IPS-15b (cell line): ENCODE measurements at regions not wholly inside any gene's neighbourhood (a gene's known extent, or its start where the extent isn't known, plus 50 kb on each side); places are given as distances from the start of the nearest gene placed in this dataset.

Experiments used
- H3K27me3 ChIP-seq: one replicate; pipeline ENCODE4 v1.6.1; 2013; ENCODE audit warnings: low read length; ENCODE audit not compliant: control insufficient read depth, insufficient read depth
- H3K36me3 ChIP-seq: one replicate; pipeline ENCODE4 v1.6.1; 2013; ENCODE audit warnings: low read length; ENCODE audit not compliant: control insufficient read depth, insufficient read depth
- H3K4me1 ChIP-seq: one replicate; pipeline ENCODE4 v1.6.1; 2013; ENCODE audit warnings: mild to moderate bottlenecking, low read length; ENCODE audit not compliant: control insufficient read depth, insufficient read depth
- H3K4me3 ChIP-seq: one replicate; pipeline ENCODE4 v1.5.1; 2013; ENCODE audit warnings: low read depth, low read length
- H3K9ac ChIP-seq: one replicate; pipeline ENCODE4 v1.6.1; 2013; ENCODE audit warnings: low read depth, mild to moderate bottlenecking, low read length
- H3K9me3 ChIP-seq: one replicate; pipeline ENCODE4 v1.6.1; 2013; ENCODE audit warnings: mild to moderate bottlenecking, low read length; ENCODE audit not compliant: control insufficient read depth, insufficient read depth

- Histone ChIP-seq H3K27me3 (no peaks in the 10 kb centered on the region), H3K9me3 (no peaks in the 10 kb centered on the region), H3K4me3 (no peak overlapping the region), H3K4me1 (peaks cover 12% of the 10 kb centered on the region), H3K9ac (no peak overlapping the region), H3K36me3 (no peaks in the 10 kb centered on the region)
Observed at GRCh38 chr22:49535126-49535525, 292.5 kb downstream of the BRD1 start.

GRCh38 chr22:49534386-49534785 lies 293.3 kb downstream of the BRD1 start:
- Histone ChIP-seq H3K27me3 (no peaks in the 10 kb centered on the region), H3K9ac (no peak overlapping the region), H3K9me3 (no peaks in the 10 kb centered on the region), H3K4me3 (no peak overlapping the region), H3K4me1 (peaks cover 12% of the 10 kb centered on the region), H3K36me3 (no peaks in the 10 kb centered on the region)

- no peak overlapping the region for H3K9ac ChIP-seq
- no peaks in the 10 kb centered on the region for H3K27me3 ChIP-seq
- peaks cover 12% of the 10 kb centered on the region for H3K4me1 ChIP-seq
- no peaks in the 10 kb centered on the region for H3K9me3 ChIP-seq
- H3K36me3 ChIP-seq: no peaks in the 10 kb centered on the region
- H3K4me3 ChIP-seq: no peak overlapping the region
Observed at GRCh38 chr22:49533886-49534285, 293.8 kb downstream of the BRD1 start.

- no peaks in the 10 kb centered on the region for H3K27me3 ChIP-seq
- H3K4me3 ChIP-seq: no peak overlapping the region
- H3K36me3 ChIP-seq: no peaks in the 10 kb centered on the region
- H3K9me3 ChIP-seq: no peaks in the 10 kb centered on the region
- H3K4me1 ChIP-seq: peaks cover 12% of the 10 kb centered on the region
- no peak overlapping the region for H3K9ac ChIP-seq
Observed at GRCh38 chr22:49532869-49533802, 294.5 kb downstream of the BRD1 start.

GRCh38 chr22:49531368-49531791 lies 296.3 kb downstream of the BRD1 start:
- no peaks in the 10 kb centered on the region for H3K9me3 ChIP-seq
- no peaks in the 10 kb centered on the region for H3K36me3 ChIP-seq
- no peaks in the 10 kb centered on the region for H3K27me3 ChIP-seq
- H3K4me3 ChIP-seq: no peak overlapping the region
- H3K9ac ChIP-seq: no peak overlapping the region
- H3K4me1 ChIP-seq: peaks cover 6% of the 10 kb centered on the region

- no peaks in the 10 kb centered on the region for H3K36me3 ChIP-seq
- no peak overlapping the region for H3K4me3 ChIP-seq
- no peak overlapping the region for H3K9ac ChIP-seq
- H3K9me3 ChIP-seq: no peaks in the 10 kb centered on the region
- H3K4me1 ChIP-seq: peaks cover under 1% of the 10 kb centered on the region
- H3K27me3 ChIP-seq: no peaks in the 10 kb centered on the region
Observed at GRCh38 chr22:49530671-49531367, 296.9 kb downstream of the BRD1 start.

GRCh38 chr22:49528420-49528720 lies 299.3 kb downstream of the BRD1 start:
- H3K9me3 ChIP-seq: no peaks in the 10 kb centered on the region
- no peaks in the 10 kb centered on the region for H3K4me1 ChIP-seq
- H3K36me3 ChIP-seq: no peaks in the 10 kb centered on the region
- no peak overlapping the region for H3K4me3 ChIP-seq
- no peaks in the 10 kb centered on the region for H3K27me3 ChIP-seq
- H3K9ac ChIP-seq: no peak overlapping the region

DNA sequence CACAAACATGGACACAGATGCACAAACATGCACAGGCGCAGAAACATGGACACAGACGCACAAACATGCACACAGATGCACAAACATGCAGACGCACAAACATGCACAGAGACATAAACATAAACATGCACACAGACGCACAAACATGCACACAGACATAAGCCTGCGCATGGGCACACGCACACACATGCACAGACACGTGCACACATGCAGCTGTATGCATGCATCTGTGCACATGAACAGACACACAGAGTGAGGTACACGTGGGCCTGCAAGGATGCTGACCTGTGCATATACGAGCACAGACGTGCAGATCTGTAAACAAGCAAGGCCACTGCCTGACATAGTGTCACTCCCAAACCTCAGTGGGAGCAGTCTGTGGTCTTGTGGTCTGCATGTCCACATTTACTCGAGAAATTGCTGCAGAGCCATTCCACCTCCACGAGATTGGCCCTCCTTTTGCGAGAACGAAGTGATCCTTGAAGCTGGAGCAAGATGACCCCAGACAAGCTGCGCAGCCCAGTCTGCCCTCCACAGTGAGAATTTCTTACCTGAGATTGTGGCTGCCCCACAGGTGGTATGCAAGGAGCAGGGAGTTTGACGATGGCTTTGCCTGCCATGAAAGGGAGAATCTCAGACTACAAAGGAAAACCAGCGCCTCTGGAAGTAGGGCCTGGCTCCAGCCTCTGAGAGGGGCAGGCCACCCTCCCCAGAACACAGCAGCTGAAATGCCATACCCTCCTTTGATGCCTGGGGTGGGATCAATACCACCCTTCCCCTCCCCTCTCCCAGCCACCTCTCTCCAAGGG lies 299.9 kb downstream of the BRD1 start:
- no peaks in the 10 kb centered on the region for H3K4me1 ChIP-seq
- no peak overlapping the region for H3K4me3 ChIP-seq
- H3K36me3 ChIP-seq: no peaks in the 10 kb centered on the region
- H3K27me3 ChIP-seq: no peaks in the 10 kb centered on the region
- H3K9me3 ChIP-seq: no peaks in the 10 kb centered on the region
- no peak overlapping the region for H3K9ac ChIP-seq

- Histone ChIP-seq H3K27me3 (no peaks in the 10 kb centered on the region), H3K4me1 (no peaks in the 10 kb centered on the region), H3K4me3 (no peak overlapping the region), H3K36me3 (no peaks in the 10 kb centered on the region), H3K9ac (no peak overlapping the region), H3K9me3 (no peaks in the 10 kb centered on the region)
Observed at GRCh38 chr22:49525801-49526535, 301.7 kb downstream of the BRD1 start.

GRCh38 chr22:49525360-49525759 lies 302.3 kb downstream of the BRD1 start:
- H3K9ac ChIP-seq: no peak overlapping the region
- no peaks in the 10 kb centered on the region for H3K27me3 ChIP-seq
- H3K4me3 ChIP-seq: no peak overlapping the region
- H3K36me3 ChIP-seq: no peaks in the 10 kb centered on the region
- H3K4me1 ChIP-seq: no peaks in the 10 kb centered on the region
- no peaks in the 10 kb centered on the region for H3K9me3 ChIP-seq

GRCh38 chr22:49524362-49524761 lies 303.3 kb downstream of the BRD1 start:
- Histone ChIP-seq H3K36me3 (no peaks in the 10 kb centered on the region), H3K27me3 (no peaks in the 10 kb centered on the region), H3K9ac (no peak overlapping the region), H3K4me1 (no peaks in the 10 kb centered on the region), H3K9me3 (no peaks in the 10 kb centered on the region), H3K4me3 (no peak overlapping the region)
